HL-60 (cell line): ENCODE measurements at regions not wholly inside any gene's neighbourhood (a gene's known extent, or its start where the extent isn't known, plus 50 kb on each side); places are given as distances from the start of the nearest gene placed in this dataset.

Source experiments
- POLR2AphosphoS5 ChIP-seq: IDR thresholded peaks from 2 replicates; pipeline ENCODE4 v1.6.1; 2012; ENCODE audit warnings: low read depth
- TF ChIP-seq, protein P1 (sequence below): IDR thresholded peaks from 2 replicates; pipeline ENCODE4 v1.6.1; 2012; ENCODE audit warnings: low read depth; ENCODE audit not compliant: insufficient replicate concordance
- TF ChIP-seq, protein P2 (sequence below): IDR thresholded peaks from one replicate; pipeline ENCODE4 v1.5.1; 2011; ENCODE audit warnings: low read length, control low read depth, inconsistent platforms; ENCODE audit not compliant: insufficient read depth

DNA sequence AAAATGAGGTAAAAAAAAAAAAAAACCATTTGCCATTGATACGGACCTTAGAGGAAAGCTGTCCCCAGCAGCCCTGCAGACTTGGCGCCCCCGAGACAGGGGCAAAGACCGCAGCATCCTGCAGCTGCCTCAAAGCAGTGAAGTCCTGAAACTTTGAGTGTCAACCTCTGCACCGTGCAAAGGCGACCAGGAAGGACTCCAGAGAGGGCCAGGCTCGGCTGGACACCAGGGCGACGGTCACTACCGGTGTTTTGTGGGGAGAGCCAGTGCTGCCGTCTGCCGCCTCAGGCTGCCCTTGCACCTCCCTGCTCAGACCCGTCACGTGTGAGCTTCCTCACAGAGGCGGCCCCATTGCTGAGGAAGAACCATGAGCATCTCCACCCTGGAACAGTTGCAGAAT is 146.7 kb upstream of the SPACA7 start:
- TF ChIP-seq, protein P1, sequence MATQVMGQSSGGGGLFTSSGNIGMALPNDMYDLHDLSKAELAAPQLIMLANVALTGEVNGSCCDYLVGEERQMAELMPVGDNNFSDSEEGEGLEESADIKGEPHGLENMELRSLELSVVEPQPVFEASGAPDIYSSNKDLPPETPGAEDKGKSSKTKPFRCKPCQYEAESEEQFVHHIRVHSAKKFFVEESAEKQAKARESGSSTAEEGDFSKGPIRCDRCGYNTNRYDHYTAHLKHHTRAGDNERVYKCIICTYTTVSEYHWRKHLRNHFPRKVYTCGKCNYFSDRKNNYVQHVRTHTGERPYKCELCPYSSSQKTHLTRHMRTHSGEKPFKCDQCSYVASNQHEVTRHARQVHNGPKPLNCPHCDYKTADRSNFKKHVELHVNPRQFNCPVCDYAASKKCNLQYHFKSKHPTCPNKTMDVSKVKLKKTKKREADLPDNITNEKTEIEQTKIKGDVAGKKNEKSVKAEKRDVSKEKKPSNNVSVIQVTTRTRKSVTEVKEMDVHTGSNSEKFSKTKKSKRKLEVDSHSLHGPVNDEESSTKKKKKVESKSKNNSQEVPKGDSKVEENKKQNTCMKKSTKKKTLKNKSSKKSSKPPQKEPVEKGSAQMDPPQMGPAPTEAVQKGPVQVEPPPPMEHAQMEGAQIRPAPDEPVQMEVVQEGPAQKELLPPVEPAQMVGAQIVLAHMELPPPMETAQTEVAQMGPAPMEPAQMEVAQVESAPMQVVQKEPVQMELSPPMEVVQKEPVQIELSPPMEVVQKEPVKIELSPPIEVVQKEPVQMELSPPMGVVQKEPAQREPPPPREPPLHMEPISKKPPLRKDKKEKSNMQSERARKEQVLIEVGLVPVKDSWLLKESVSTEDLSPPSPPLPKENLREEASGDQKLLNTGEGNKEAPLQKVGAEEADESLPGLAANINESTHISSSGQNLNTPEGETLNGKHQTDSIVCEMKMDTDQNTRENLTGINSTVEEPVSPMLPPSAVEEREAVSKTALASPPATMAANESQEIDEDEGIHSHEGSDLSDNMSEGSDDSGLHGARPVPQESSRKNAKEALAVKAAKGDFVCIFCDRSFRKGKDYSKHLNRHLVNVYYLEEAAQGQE = no peak
- TF ChIP-seq, protein P2, sequence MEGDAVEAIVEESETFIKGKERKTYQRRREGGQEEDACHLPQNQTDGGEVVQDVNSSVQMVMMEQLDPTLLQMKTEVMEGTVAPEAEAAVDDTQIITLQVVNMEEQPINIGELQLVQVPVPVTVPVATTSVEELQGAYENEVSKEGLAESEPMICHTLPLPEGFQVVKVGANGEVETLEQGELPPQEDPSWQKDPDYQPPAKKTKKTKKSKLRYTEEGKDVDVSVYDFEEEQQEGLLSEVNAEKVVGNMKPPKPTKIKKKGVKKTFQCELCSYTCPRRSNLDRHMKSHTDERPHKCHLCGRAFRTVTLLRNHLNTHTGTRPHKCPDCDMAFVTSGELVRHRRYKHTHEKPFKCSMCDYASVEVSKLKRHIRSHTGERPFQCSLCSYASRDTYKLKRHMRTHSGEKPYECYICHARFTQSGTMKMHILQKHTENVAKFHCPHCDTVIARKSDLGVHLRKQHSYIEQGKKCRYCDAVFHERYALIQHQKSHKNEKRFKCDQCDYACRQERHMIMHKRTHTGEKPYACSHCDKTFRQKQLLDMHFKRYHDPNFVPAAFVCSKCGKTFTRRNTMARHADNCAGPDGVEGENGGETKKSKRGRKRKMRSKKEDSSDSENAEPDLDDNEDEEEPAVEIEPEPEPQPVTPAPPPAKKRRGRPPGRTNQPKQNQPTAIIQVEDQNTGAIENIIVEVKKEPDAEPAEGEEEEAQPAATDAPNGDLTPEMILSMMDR = no peak
- TF ChIP-seq POLR2AphosphoS5 = no peak
